HG02840 (cell line): ENCODE measurements at regions not wholly inside any gene's neighbourhood (a gene's known extent, or its start where the extent isn't known, plus 50 kb on each side); places are given as distances from the start of the nearest gene placed in this dataset.

Experiments used
- ATAC-seq: cut with Tn5 transposase; IDR thresholded peaks from one replicate; pipeline ENCODE4 v1.9.1; 2021; ENCODE audit warnings: mild to moderate bottlenecking, moderate library complexity, moderate number of reproducible peaks; ENCODE audit not compliant: unreplicated experiment, low FRiP score

- no peak for ATAC-seq
Observed at GRCh38 chr4:163941221-163941905, 446.9 kb downstream of the TMA16 start.

GRCh38 chr4:163948920-163949455, 454.5 kb downstream of the TMA16 start:
- ATAC-seq = no peak

- ATAC-seq = no peak
Observed at GRCh38 chr4:163949976-163950601, 455.6 kb downstream of the TMA16 start.

- ATAC-seq = no peak
Observed at GRCh38 chr4:163955288-163955687, 460.8 kb downstream of the TMA16 start.

GRCh38 chr4:163958751-163959150, 464.3 kb downstream of the TMA16 start:
- ATAC-seq = no peak

GRCh38 chr4:163959932-163960331, 465.4 kb downstream of the TMA16 start:
- no peak for ATAC-seq

GRCh38 chr4:163966612-163967011, 472.1 kb downstream of the TMA16 start:
- ATAC-seq = no peak

- ATAC-seq = no peak
Observed at GRCh38 chr4:163967263-163967662, 472.8 kb downstream of the TMA16 start.

GRCh38 chr4:163967710-163968109, 473.2 kb downstream of the TMA16 start:
- no peak for ATAC-seq

- no peak for ATAC-seq
Observed at GRCh38 chr4:163969291-163969690, 474.8 kb downstream of the TMA16 start.

GRCh38 chr4:163976588-163976987, 482.1 kb downstream of the TMA16 start:
- no peak for ATAC-seq

GRCh38 chr4:163988391-163988790, 493.9 kb downstream of the TMA16 start:
- ATAC-seq = no peak

GRCh38 chr4:163988865-163989264, 494.4 kb downstream of the TMA16 start:
- no peak for ATAC-seq

- no peak for ATAC-seq
Observed at GRCh38 chr4:163991298-163991865, 496.9 kb downstream of the TMA16 start.

GRCh38 chr4:164009435-164009834, 514.9 kb downstream of the TMA16 start:
- ATAC-seq = no peak

- ATAC-seq = no peak
Observed at GRCh38 chr4:164011791-164012190, 517.3 kb downstream of the TMA16 start.

- ATAC-seq = no peak
Observed at GRCh38 chr4:164012396-164013027, 518.0 kb downstream of the TMA16 start.

GRCh38 chr4:164021947-164022346, 527.5 kb downstream of the TMA16 start:
- ATAC-seq = no peak

GRCh38 chr4:164023214-164023613, 528.7 kb downstream of the TMA16 start:
- ATAC-seq = no peak

- no peak for ATAC-seq
Observed at GRCh38 chr4:164027805-164028204, 533.3 kb downstream of the TMA16 start.

- no peak for ATAC-seq
Observed at GRCh38 chr4:164039482-164039881, 545.0 kb downstream of the TMA16 start.
